Astrocyte (in vitro differentiated cells and primary cell): ENCODE measurements at regions not wholly inside any gene's neighbourhood (a gene's known extent, or its start where the extent isn't known, plus 50 kb on each side); places are given as distances from the start of the nearest gene placed in this dataset.
A peak's percentile ranks its signal among the peaks of the same experiment; 100 is the strongest.

Source experiments
- DNase-seq: peaks from one replicate; pipeline ENCODE4 v3.0.0-alpha.2; 2010; ENCODE audit warnings: low read depth
- FAIRE-seq: peaks from 2 replicates; lab custom pipeline; 2011; peaks lifted over from hg19 to GRCh38; lab: Jason Lieb, UNC
- H2AFZ ChIP-seq: 2 replicates; pipeline ENCODE4 v1.6.0; 2012; ENCODE audit warnings: low read depth, low read length, inconsistent platforms
- H3K27ac ChIP-seq: 2 replicates; pipeline ENCODE4 v1.5.1; 2011; ENCODE audit warnings: low read depth, low read length, inconsistent platforms
- H3K27me3 ChIP-seq: 2 replicates; pipeline ENCODE4 v1.6.0; 2011; ENCODE audit warnings: low read length, inconsistent platforms; ENCODE audit not compliant: insufficient read depth
- H3K36me3 ChIP-seq: 2 replicates; pipeline ENCODE4 v1.5.1; 2011; ENCODE audit warnings: low read length, inconsistent platforms; ENCODE audit not compliant: insufficient read depth
- H3K4me1 ChIP-seq: 2 replicates; pipeline ENCODE4 v1.5.1; 2011; ENCODE audit warnings: low read length, inconsistent platforms; ENCODE audit not compliant: insufficient read depth
- H3K4me2 ChIP-seq: 2 replicates; pipeline ENCODE4 v1.6.0; 2012; ENCODE audit warnings: low read length, inconsistent platforms
- H3K4me3 ChIP-seq: 2 replicates; pipeline ENCODE4 v1.5.1; 2011; ENCODE audit warnings: low read depth, mild to moderate bottlenecking, low read length, inconsistent platforms; ENCODE audit not compliant: insufficient read depth
- H3K79me2 ChIP-seq: 2 replicates; pipeline ENCODE4 v1.6.0; 2012; ENCODE audit warnings: mild to moderate bottlenecking, low read length, inconsistent platforms; ENCODE audit not compliant: insufficient read depth
- H3K9ac ChIP-seq: 2 replicates; pipeline ENCODE4 v1.6.0; 2012; ENCODE audit warnings: mild to moderate bottlenecking, low read length, inconsistent platforms
- H3K9me3 ChIP-seq: 2 replicates; pipeline ENCODE4 v1.5.1; 2012; ENCODE audit warnings: low read depth, mild to moderate bottlenecking, low read length, inconsistent platforms; ENCODE audit not compliant: insufficient read depth
- H4K20me1 ChIP-seq: 2 replicates; pipeline ENCODE4 v1.6.0; 2012; ENCODE audit warnings: low read length, inconsistent platforms; ENCODE audit not compliant: insufficient read depth
- H3K27ac Mint-ChIP-seq: one replicate; pipeline ENCODE4 v1.8.0; 2021; ENCODE audit warnings: mild to moderate bottlenecking, mixed read lengths; ENCODE audit not compliant: unreplicated experiment
- H3K27me3 Mint-ChIP-seq: one replicate; pipeline ENCODE4 v1.8.0; 2021; ENCODE audit warnings: low read depth, mixed read lengths; ENCODE audit not compliant: unreplicated experiment
- H3K36me3 Mint-ChIP-seq: one replicate; pipeline ENCODE4 v1.8.0; 2021; ENCODE audit warnings: low read depth, mixed read lengths; ENCODE audit not compliant: unreplicated experiment
- H3K4me1 Mint-ChIP-seq: one replicate; pipeline ENCODE4 v1.8.0; 2021; ENCODE audit warnings: low read depth, mixed read lengths; ENCODE audit not compliant: unreplicated experiment
- H3K4me3 Mint-ChIP-seq: one replicate; pipeline ENCODE4 v1.8.0; 2021; ENCODE audit warnings: mild to moderate bottlenecking, moderate library complexity, mixed read lengths; ENCODE audit not compliant: unreplicated experiment
- H3K9me3 Mint-ChIP-seq: one replicate; pipeline ENCODE4 v1.8.0; 2021; ENCODE audit warnings: mild to moderate bottlenecking, mixed read lengths; ENCODE audit not compliant: unreplicated experiment
- EZH2 ChIP-seq: IDR thresholded peaks from 2 replicates; pipeline ENCODE4 v1.6.1; 2012; ENCODE audit warnings: mild to moderate bottlenecking, low read length, inconsistent platforms; ENCODE audit not compliant: insufficient read depth
- TF ChIP-seq, protein P1 (sequence below): IDR thresholded peaks from 2 replicates; pipeline ENCODE4 v1.5.1; 2011; ENCODE audit warnings: low read depth, mild to moderate bottlenecking, inconsistent platforms, low read length, moderate library complexity; ENCODE audit not compliant: insufficient read depth

DNA sequence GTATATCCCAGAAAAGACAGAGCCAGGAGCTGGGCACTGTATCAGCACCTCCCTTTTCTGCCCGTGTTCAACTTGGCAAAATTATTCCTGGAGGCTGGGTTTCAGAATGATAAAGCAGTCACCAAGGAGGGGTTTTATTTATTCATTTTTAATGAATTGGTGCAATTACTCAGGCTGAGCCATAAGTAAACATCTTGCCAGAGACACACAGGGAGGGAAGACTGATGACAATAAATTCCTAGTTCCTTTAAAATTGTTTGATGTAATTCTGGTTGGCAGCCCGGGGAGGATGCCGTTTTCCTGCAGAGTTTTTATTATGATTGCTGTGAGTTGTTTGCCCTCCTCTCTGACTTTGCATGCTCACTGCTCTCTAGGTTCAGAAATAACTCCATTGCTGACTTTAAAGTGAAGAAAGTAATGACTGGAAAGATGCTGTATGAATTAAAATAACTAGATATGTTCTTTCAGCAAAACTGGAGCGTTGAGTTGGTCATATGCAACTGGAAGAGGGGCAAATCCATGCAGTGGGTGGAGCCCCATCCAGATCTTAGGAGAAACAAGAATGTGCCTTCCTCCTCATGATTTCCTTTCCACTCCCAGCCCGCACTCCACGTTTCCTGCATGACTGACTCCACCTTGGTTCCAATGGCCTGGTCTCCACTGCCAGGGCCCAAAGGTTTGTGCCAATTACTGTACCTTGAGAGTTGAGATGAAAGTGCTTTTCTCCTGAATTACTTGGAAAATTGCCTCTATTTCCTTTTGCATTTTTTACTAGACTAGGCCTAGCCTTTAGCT, 182.1 kb downstream of the RFC3 start:
- no peaks in the 10 kb centered on the region for H4K20me1 ChIP-seq
- H3K4me2 ChIP-seq: no peak overlapping the region
- no peak overlapping the region for H3K27ac Mint-ChIP-seq
- no peak overlapping the region for H2AFZ ChIP-seq
- DNase-seq: peak; percentile 14
- no peak overlapping the region for H3K4me3 ChIP-seq
- no peak for FAIRE-seq
- no peak overlapping the region for H3K4me3 Mint-ChIP-seq
- H3K9me3 ChIP-seq: no peaks in the 10 kb centered on the region
- no peaks in the 10 kb centered on the region for H3K27me3 ChIP-seq
- no peaks in the 10 kb centered on the region for H3K4me1 Mint-ChIP-seq
- no peaks in the 10 kb centered on the region for H3K36me3 Mint-ChIP-seq
- peaks cover 2% of the 10 kb centered on the region for H3K27me3 Mint-ChIP-seq
- no peak overlapping the region for H3K27ac ChIP-seq
- no peaks in the 10 kb centered on the region for H3K79me2 ChIP-seq
- no peaks in the 10 kb centered on the region for H3K9me3 Mint-ChIP-seq
- H3K36me3 ChIP-seq: no peaks in the 10 kb centered on the region
- no peak overlapping the region for H3K9ac ChIP-seq
- no peaks in the 10 kb centered on the region for H3K4me1 ChIP-seq
- TF ChIP-seq, protein P1, sequence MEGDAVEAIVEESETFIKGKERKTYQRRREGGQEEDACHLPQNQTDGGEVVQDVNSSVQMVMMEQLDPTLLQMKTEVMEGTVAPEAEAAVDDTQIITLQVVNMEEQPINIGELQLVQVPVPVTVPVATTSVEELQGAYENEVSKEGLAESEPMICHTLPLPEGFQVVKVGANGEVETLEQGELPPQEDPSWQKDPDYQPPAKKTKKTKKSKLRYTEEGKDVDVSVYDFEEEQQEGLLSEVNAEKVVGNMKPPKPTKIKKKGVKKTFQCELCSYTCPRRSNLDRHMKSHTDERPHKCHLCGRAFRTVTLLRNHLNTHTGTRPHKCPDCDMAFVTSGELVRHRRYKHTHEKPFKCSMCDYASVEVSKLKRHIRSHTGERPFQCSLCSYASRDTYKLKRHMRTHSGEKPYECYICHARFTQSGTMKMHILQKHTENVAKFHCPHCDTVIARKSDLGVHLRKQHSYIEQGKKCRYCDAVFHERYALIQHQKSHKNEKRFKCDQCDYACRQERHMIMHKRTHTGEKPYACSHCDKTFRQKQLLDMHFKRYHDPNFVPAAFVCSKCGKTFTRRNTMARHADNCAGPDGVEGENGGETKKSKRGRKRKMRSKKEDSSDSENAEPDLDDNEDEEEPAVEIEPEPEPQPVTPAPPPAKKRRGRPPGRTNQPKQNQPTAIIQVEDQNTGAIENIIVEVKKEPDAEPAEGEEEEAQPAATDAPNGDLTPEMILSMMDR: no peak
- no peak for TF ChIP-seq EZH2

DNA sequence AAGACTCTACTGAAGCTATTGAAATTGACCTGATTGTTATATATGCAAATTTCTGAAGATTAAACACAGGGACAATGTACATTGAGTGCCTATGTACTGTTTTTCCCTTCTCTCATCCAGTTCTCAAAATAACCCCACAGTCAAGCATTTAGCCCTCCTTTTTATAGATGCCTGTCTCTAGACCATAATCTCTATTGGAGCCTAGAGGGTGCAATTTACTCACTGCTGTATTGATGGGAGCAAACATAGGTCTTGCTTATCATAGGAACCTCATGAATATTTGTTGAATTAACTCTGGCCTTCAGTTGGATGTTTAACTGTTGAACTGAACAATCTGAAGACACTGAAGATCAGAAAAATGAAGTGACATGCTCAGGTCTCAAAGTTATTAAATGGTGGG, 183.0 kb downstream of the RFC3 start:
- H4K20me1 ChIP-seq: no peaks in the 10 kb centered on the region
- Mint-ChIP-seq H3K36me3 (no peaks in the 10 kb centered on the region), H3K9me3 (no peaks in the 10 kb centered on the region), H3K27me3 (peaks cover 2% of the 10 kb centered on the region), H3K4me1 (no peaks in the 10 kb centered on the region), H3K4me3 (no peak overlapping the region), H3K27ac (no peak overlapping the region)
- no peak overlapping the region for H3K27ac ChIP-seq
- no peak overlapping the region for H3K9ac ChIP-seq
- H3K79me2 ChIP-seq: no peaks in the 10 kb centered on the region
- TF ChIP-seq EZH2: no peak
- TF ChIP-seq, protein P1: no peak
- FAIRE-seq (no peak), DNase-seq (no peak)
- no peak overlapping the region for H3K4me2 ChIP-seq
- H3K9me3 ChIP-seq: no peaks in the 10 kb centered on the region
- H3K4me3 ChIP-seq: no peak overlapping the region
- no peaks in the 10 kb centered on the region for H3K4me1 ChIP-seq
- no peaks in the 10 kb centered on the region for H3K36me3 ChIP-seq
- no peak overlapping the region for H2AFZ ChIP-seq
- no peaks in the 10 kb centered on the region for H3K27me3 ChIP-seq

DNA sequence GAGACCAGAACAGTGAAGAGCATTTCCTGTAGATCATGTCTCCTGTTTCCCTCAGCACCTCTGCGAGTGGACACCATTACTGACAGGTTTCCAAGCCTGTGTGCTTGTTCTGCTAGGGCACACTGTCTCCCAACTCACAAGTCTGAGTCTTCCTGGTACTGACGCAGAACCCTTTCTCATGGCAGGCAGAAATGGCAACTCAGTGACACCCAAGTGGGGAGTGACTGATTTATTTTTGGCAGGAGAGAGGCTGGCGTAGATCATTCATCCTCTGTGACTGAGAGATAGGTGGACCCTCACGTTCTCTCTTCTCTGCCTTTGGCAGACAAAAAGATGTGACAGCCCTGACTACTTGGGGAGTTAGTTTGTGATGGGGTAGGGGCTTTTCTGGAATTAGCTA, 183.4 kb downstream of the RFC3 start:
- no peaks in the 10 kb centered on the region for H3K9me3 ChIP-seq
- H3K4me1 Mint-ChIP-seq: no peaks in the 10 kb centered on the region
- H3K9me3 Mint-ChIP-seq: no peaks in the 10 kb centered on the region
- H3K36me3 ChIP-seq: no peaks in the 10 kb centered on the region
- no peak overlapping the region for H3K27ac Mint-ChIP-seq
- FAIRE-seq (no peak), DNase-seq (no peak)
- H3K27ac ChIP-seq: no peak overlapping the region
- H3K4me3 ChIP-seq: no peak overlapping the region
- H3K79me2 ChIP-seq: no peaks in the 10 kb centered on the region
- no peak overlapping the region for H3K4me3 Mint-ChIP-seq
- H4K20me1 ChIP-seq: no peaks in the 10 kb centered on the region
- no peak overlapping the region for H3K4me2 ChIP-seq
- H2AFZ ChIP-seq: no peak overlapping the region
- H3K36me3 Mint-ChIP-seq: no peaks in the 10 kb centered on the region
- H3K27me3 Mint-ChIP-seq: peaks cover 2% of the 10 kb centered on the region
- H3K4me1 ChIP-seq: no peaks in the 10 kb centered on the region
- no peak for TF ChIP-seq EZH2
- TF ChIP-seq, protein P1: no peak
- H3K9ac ChIP-seq: no peak overlapping the region
- no peaks in the 10 kb centered on the region for H3K27me3 ChIP-seq
